ENCODE measurements at regions not wholly inside any gene's neighbourhood (a gene's known extent, or its start where the extent isn't known, plus 50 kb on each side); places are given as distances from the start of the nearest gene placed in this dataset.

DNA sequence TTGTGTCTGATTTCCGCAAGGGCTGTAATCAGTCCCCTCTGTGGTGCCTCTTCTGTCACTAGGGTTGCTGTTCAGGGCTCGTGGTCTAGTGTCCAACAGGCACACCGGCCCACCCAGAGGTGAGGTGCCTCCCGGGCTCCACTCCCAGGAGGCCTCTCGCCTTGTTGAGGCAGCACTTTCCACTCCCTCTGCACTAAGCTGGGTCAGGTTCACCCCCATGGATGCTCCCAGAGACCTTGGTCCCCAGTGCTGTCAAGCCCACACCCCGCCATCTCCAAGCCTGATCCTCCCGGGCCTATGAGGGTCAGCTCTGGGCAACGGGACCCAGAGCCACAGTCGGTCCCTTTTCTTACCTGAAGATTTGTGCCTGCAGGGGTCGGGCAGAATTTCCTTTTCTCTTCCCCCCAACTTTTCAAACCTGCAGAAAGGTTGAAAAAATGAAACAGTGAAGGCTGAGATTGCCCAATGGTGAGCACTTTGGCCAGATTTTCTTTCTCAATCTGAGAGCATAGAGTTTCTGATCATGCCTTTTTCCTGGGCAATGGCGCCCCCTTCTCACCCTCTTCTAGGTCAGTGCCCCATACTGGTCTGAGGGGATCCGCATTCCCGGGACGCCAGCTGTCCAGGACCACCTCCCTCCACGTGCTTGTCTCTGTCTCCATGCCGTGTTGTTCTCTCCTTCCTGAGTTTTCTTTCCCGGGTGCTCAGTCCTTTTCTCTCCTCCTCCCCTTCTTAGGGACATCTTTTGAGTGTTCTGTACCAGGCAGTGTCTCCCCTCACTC, 148.0 kb downstream of the ASB1 start:
- Histone ChIP-seq H3K36me3 (ENCODE audit: control insufficient read depth, insufficient read depth, low read length) (no peaks in the 10 kb centered on the region), H3K9me3 (ENCODE audit: control insufficient read depth, low read length) (no peaks in the 10 kb centered on the region), H3K4me3 (ENCODE audit: low read length) (no peak overlapping the region), H3K4me1 (ENCODE audit: control insufficient read depth, insufficient read depth, low read length) (no peaks in the 10 kb centered on the region), H3K9ac (ENCODE audit: low read length) (no peak overlapping the region), H3K27me3 (ENCODE audit: control insufficient read depth, insufficient read depth, low read length) (no peaks in the 10 kb centered on the region)

GRCh38 chr2:238576674-238577073, 149.9 kb downstream of the ASB1 start:
- H3K4me1 ChIP-seq (ENCODE audit: control insufficient read depth, insufficient read depth, low read length) = no peaks in the 10 kb centered on the region
- H3K4me3 ChIP-seq (ENCODE audit: low read length) = no peak overlapping the region
- no peaks in the 10 kb centered on the region for H3K27me3 ChIP-seq (ENCODE audit: control insufficient read depth, insufficient read depth, low read length)
- no peaks in the 10 kb centered on the region for H3K9me3 ChIP-seq (ENCODE audit: control insufficient read depth, low read length)
- H3K36me3 ChIP-seq (ENCODE audit: control insufficient read depth, insufficient read depth, low read length) = no peaks in the 10 kb centered on the region
- no peak overlapping the region for H3K9ac ChIP-seq (ENCODE audit: low read length)

- Histone ChIP-seq H3K9ac (ENCODE audit: low read length) (no peak overlapping the region), H3K27me3 (ENCODE audit: control insufficient read depth, insufficient read depth, low read length) (no peaks in the 10 kb centered on the region), H3K9me3 (ENCODE audit: control insufficient read depth, low read length) (no peaks in the 10 kb centered on the region), H3K4me1 (ENCODE audit: control insufficient read depth, insufficient read depth, low read length) (no peaks in the 10 kb centered on the region), H3K36me3 (ENCODE audit: control insufficient read depth, insufficient read depth, low read length) (no peaks in the 10 kb centered on the region), H3K4me3 (ENCODE audit: low read length) (no peak overlapping the region)
These were observed 151.5 kb downstream of the ASB1 start for GRCh38 chr2:238578256-238578655.

DNA sequence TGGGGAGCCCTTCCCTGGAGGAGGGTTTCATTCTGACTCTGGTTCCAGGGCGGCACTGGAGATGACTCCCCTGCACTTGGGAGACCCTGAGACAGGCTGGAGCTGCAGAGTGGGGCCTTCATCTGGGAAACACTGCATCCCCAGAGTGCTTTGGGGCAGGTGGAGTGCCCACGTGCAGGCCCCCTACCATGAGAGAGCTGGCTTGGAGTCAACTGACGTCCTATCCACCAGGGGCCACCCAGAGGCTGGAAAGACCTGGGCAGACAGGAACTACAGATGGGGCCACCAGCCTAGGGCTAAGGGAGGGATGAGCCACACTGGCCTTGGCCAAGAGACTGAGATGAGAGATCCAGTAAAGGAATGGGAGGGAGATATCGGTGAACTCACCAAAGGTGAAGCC, 153.8 kb downstream of the ASB1 start:
- Histone ChIP-seq H3K9me3 (ENCODE audit: control insufficient read depth, low read length) (no peaks in the 10 kb centered on the region), H3K27me3 (ENCODE audit: control insufficient read depth, insufficient read depth, low read length) (no peaks in the 10 kb centered on the region), H3K4me3 (ENCODE audit: low read length) (no peak overlapping the region), H3K4me1 (ENCODE audit: control insufficient read depth, insufficient read depth, low read length) (no peaks in the 10 kb centered on the region), H3K36me3 (ENCODE audit: control insufficient read depth, insufficient read depth, low read length) (no peaks in the 10 kb centered on the region), H3K9ac (ENCODE audit: low read length) (no peak overlapping the region)

- Histone ChIP-seq H3K4me3 (ENCODE audit: low read length) (no peak overlapping the region), H3K9me3 (ENCODE audit: control insufficient read depth, low read length) (no peaks in the 10 kb centered on the region), H3K27me3 (ENCODE audit: control insufficient read depth, insufficient read depth, low read length) (no peaks in the 10 kb centered on the region), H3K9ac (ENCODE audit: low read length) (no peak overlapping the region), H3K36me3 (ENCODE audit: control insufficient read depth, insufficient read depth, low read length) (no peaks in the 10 kb centered on the region), H3K4me1 (ENCODE audit: control insufficient read depth, insufficient read depth, low read length) (no peaks in the 10 kb centered on the region)
These were observed 154.4 kb downstream of the ASB1 start for GRCh38 chr2:238581126-238581525.

DNA sequence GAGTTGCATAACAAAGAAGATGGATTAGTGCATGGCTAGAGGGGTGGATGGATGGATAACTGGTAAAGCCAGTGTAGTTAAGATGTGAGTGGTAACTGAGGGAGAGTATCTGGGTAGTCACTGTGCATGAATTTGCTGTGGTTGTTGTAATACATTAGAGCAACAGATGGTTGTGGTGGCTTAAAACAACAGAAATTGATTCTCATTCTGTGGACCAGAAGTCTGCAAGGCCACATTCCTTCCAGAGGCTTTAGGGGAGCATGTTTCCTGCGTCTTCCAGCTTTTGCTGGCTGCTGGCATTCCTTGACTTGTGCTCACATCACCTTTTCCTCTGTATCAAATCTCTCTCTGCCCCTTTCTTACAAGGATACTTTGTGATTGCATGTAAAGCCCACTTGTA, 155.4 kb downstream of the ASB1 start:
- no peaks in the 10 kb centered on the region for H3K4me1 ChIP-seq (ENCODE audit: control insufficient read depth, insufficient read depth, low read length)
- H3K4me3 ChIP-seq (ENCODE audit: low read length) = no peak overlapping the region
- no peak overlapping the region for H3K9ac ChIP-seq (ENCODE audit: low read length)
- no peaks in the 10 kb centered on the region for H3K27me3 ChIP-seq (ENCODE audit: control insufficient read depth, insufficient read depth, low read length)
- H3K36me3 ChIP-seq (ENCODE audit: control insufficient read depth, insufficient read depth, low read length) = no peaks in the 10 kb centered on the region
- no peaks in the 10 kb centered on the region for H3K9me3 ChIP-seq (ENCODE audit: control insufficient read depth, low read length)

- Histone ChIP-seq H3K4me3 (ENCODE audit: low read length) (no peak overlapping the region), H3K27me3 (ENCODE audit: control insufficient read depth, insufficient read depth, low read length) (no peaks in the 10 kb centered on the region), H3K4me1 (ENCODE audit: control insufficient read depth, insufficient read depth, low read length) (no peaks in the 10 kb centered on the region), H3K9me3 (ENCODE audit: control insufficient read depth, low read length) (no peaks in the 10 kb centered on the region), H3K36me3 (ENCODE audit: control insufficient read depth, insufficient read depth, low read length) (no peaks in the 10 kb centered on the region), H3K9ac (ENCODE audit: low read length) (no peak overlapping the region)
These were observed 157.9 kb downstream of the ASB1 start for GRCh38 chr2:238584617-238585016.

- Histone ChIP-seq H3K4me1 (ENCODE audit: control insufficient read depth, insufficient read depth, low read length) (no peaks in the 10 kb centered on the region), H3K36me3 (ENCODE audit: control insufficient read depth, insufficient read depth, low read length) (no peaks in the 10 kb centered on the region), H3K9ac (ENCODE audit: low read length) (no peak overlapping the region), H3K27me3 (ENCODE audit: control insufficient read depth, insufficient read depth, low read length) (no peaks in the 10 kb centered on the region), H3K4me3 (ENCODE audit: low read length) (no peak overlapping the region), H3K9me3 (ENCODE audit: control insufficient read depth, low read length) (no peaks in the 10 kb centered on the region)
These were observed 159.4 kb downstream of the ASB1 start for GRCh38 chr2:238585836-238586821.

GRCh38 chr2:238586931-238587775, 160.4 kb downstream of the ASB1 start:
- Histone ChIP-seq H3K9ac (ENCODE audit: low read length) (no peak overlapping the region), H3K36me3 (ENCODE audit: control insufficient read depth, insufficient read depth, low read length) (no peaks in the 10 kb centered on the region), H3K4me3 (ENCODE audit: low read length) (no peak overlapping the region), H3K9me3 (ENCODE audit: control insufficient read depth, low read length) (no peaks in the 10 kb centered on the region), H3K27me3 (ENCODE audit: control insufficient read depth, insufficient read depth, low read length) (no peaks in the 10 kb centered on the region), H3K4me1 (ENCODE audit: control insufficient read depth, insufficient read depth, low read length) (no peaks in the 10 kb centered on the region)

- no peak overlapping the region for H3K9ac ChIP-seq (ENCODE audit: low read length)
- H3K36me3 ChIP-seq (ENCODE audit: control insufficient read depth, insufficient read depth, low read length) = no peaks in the 10 kb centered on the region
These were observed 161.3 kb downstream of the ASB1 start for GRCh38 chr2:238587776-238588660.

More at GRCh38 chr2:238587776-238588660, 161.3 kb downstream of the ASB1 start:
- no peaks in the 10 kb centered on the region for H3K27me3 ChIP-seq (ENCODE audit: control insufficient read depth, insufficient read depth, low read length)
- no peak overlapping the region for H3K4me3 ChIP-seq (ENCODE audit: low read length)
- no peaks in the 10 kb centered on the region for H3K4me1 ChIP-seq (ENCODE audit: control insufficient read depth, insufficient read depth, low read length)
- H3K9me3 ChIP-seq (ENCODE audit: control insufficient read depth, low read length) = no peaks in the 10 kb centered on the region

All from mucosa of stomach (tissue), 1 donor.